IMR-90 (cell line): ENCODE measurements at regions not wholly inside any gene's neighbourhood (a gene's known extent, or its start where the extent isn't known, plus 50 kb on each side); places are given as distances from the start of the nearest gene placed in this dataset.

Source experiments
- ATAC-seq: fragments of 200-7000 bp; cut with Tn5 transposase; 2 replicates; pipeline ENCODE4 v1.9.1; 2020; ENCODE audit warnings: low read depth, mild to moderate bottlenecking, moderate library complexity
- BruUV-seq: library from RNA; stranded (reverse); fragments of 400-500 nt; replicated peaks from 2 replicates; lab custom pipeline; 2021; lab: Mats Ljungman, UMichigan
- CTCF ChIA-PET: fragments of 300-600 bp; formaldehyde crosslinking; extraction: SDS; loops from one replicate; lab custom pipeline; 2021; ENCODE audit warnings: antibody characterized with exemption; lab: Yijun Ruan, JAX
- POLR2A ChIA-PET: fragments of 300-600 bp; sonication (Branson Sonifier 250); formaldehyde crosslinking; loops from one replicate; lab custom pipeline; 2022; ENCODE audit warnings: antibody characterized with exemption; ENCODE audit not compliant: unreplicated experiment; lab: Charles Lee
- DNase-seq: peaks from one replicate; pipeline ENCODE4 v3.0.0; 2013
- H2AFZ ChIP-seq: replicated peaks from 2 replicates; pipeline ENCODE3; 2013; ENCODE audit warnings: low read length, mild to moderate bottlenecking; ENCODE audit not compliant: poor library complexity
- H2AK5ac ChIP-seq: 2 replicates; pipeline ENCODE4 v1.6.1; 2013; ENCODE audit warnings: low read depth, low read length, inconsistent platforms
- H2AK9ac ChIP-seq: replicated peaks from 2 replicates; pipeline ENCODE3; 2013; ENCODE audit warnings: mild to moderate bottlenecking, low read depth, low read length, moderate library complexity; ENCODE audit not compliant: poor library complexity
- H2BK120ac ChIP-seq: 2 replicates; pipeline ENCODE4 v1.6.1; 2013; ENCODE audit warnings: low read depth, low read length, inconsistent platforms
- H2BK15ac ChIP-seq: 3 replicates; pipeline ENCODE4 v1.6.1; 2013; ENCODE audit warnings: low read depth, low read length, inconsistent platforms
- H2BK20ac ChIP-seq: 2 replicates; pipeline ENCODE4 v1.6.1; 2013; ENCODE audit warnings: low read depth, mild to moderate bottlenecking, inconsistent platforms, low read length, moderate library complexity
- H2BK5ac ChIP-seq: 2 replicates; pipeline ENCODE4 v1.6.1; 2013; ENCODE audit warnings: mild to moderate bottlenecking, low read depth, low read length, inconsistent platforms; ENCODE audit not compliant: poor library complexity, severe bottlenecking
- H3K14ac ChIP-seq: replicated peaks from 2 replicates; pipeline ENCODE4 v1.6.1; 2013; ENCODE audit warnings: low read depth, low read length, inconsistent platforms
- H3K18ac ChIP-seq: 2 replicates; pipeline ENCODE4 v1.6.1; 2013; ENCODE audit warnings: low read depth, low read length, control low read depth
- H3K23ac ChIP-seq: 2 replicates; pipeline ENCODE4 v1.6.1; 2013; ENCODE audit warnings: low read depth, low read length, inconsistent platforms
- H3K27ac ChIP-seq: 2 replicates; pipeline ENCODE4 v1.5.1; 2013; ENCODE audit warnings: mild to moderate bottlenecking, control low read depth, low read length; ENCODE audit not compliant: insufficient read depth
- H3K27me3 ChIP-seq: 2 replicates; pipeline ENCODE4 v1.6.1; 2013; ENCODE audit warnings: low read length; ENCODE audit not compliant: control insufficient read depth, insufficient read depth
- H3K36me3 ChIP-seq: 2 replicates; pipeline ENCODE4 v1.6.1; 2013; ENCODE audit warnings: low read length, mixed read lengths; ENCODE audit not compliant: control insufficient read depth, insufficient read depth
- H3K4ac ChIP-seq: 2 replicates; pipeline ENCODE4 v1.6.1; 2013; ENCODE audit warnings: low read depth, low read length, inconsistent platforms
- H3K4me1 ChIP-seq: 2 replicates; pipeline ENCODE4 v1.6.1; 2013; ENCODE audit warnings: low read length, mixed read lengths; ENCODE audit not compliant: control insufficient read depth, insufficient read depth
- H3K4me2 ChIP-seq: 2 replicates; pipeline ENCODE4 v1.6.1; 2013; ENCODE audit warnings: low read depth, mild to moderate bottlenecking, control low read depth, low read length, moderate library complexity
- H3K4me3 ChIP-seq: 2 replicates; pipeline ENCODE4 v1.5.1; 2013; ENCODE audit warnings: low read depth, mild to moderate bottlenecking, control low read depth, low read length, moderate library complexity; ENCODE audit not compliant: insufficient read depth
- H3K56ac ChIP-seq: 2 replicates; pipeline ENCODE4 v1.6.1; 2013; ENCODE audit warnings: low read length, inconsistent platforms; ENCODE audit not compliant: insufficient read depth; ENCODE audit errors: extremely low read depth
- H3K79me1 ChIP-seq, 2 experiments: 2 replicates each; pipeline ENCODE4 v1.6.1; 2013; ENCODE audit warnings: low read length in 2 of 2, inconsistent platforms in 1 of 2, low read depth in 1 of 2
- H3K9ac ChIP-seq: 2 replicates; pipeline ENCODE4 v1.6.1; 2013; ENCODE audit warnings: low read depth, low read length, control low read depth
- H3K9me1 ChIP-seq: 2 replicates; pipeline ENCODE4 v1.6.1; 2013; ENCODE audit warnings: low read length, inconsistent platforms; ENCODE audit not compliant: insufficient read depth
- H3K9me3 ChIP-seq: 2 replicates; pipeline ENCODE4 v1.6.1; 2013; ENCODE audit warnings: low read length; ENCODE audit not compliant: control insufficient read depth, insufficient read depth
- H4K20me1 ChIP-seq: 2 replicates; pipeline ENCODE4 v1.6.1; 2013; ENCODE audit warnings: low read length, inconsistent platforms; ENCODE audit not compliant: insufficient read depth
- H4K5ac ChIP-seq: 2 replicates; pipeline ENCODE4 v1.6.1; 2013; ENCODE audit warnings: mild to moderate bottlenecking, low read depth, low read length, control low read depth
- H4K8ac ChIP-seq, 2 experiments: 2 replicates each; pipeline ENCODE4 v1.6.1; 2013; ENCODE audit warnings: low read depth in 2 of 2, low read length in 2 of 2, control low read depth in 1 of 2, inconsistent platforms in 1 of 2
- H4K91ac ChIP-seq: 2 replicates; pipeline ENCODE4 v1.6.1; 2013; ENCODE audit warnings: low read depth, low read length, inconsistent platforms; ENCODE audit not compliant: insufficient read depth
- BHLHE40 ChIP-seq: fragments of 150-350 bp; IDR thresholded peaks from 2 replicates; pipeline ENCODE4 v1.6.1; 2016; ENCODE audit warnings: mild to moderate bottlenecking, low read depth, low read length
- CEBPB ChIP-seq: IDR thresholded peaks from 2 replicates; pipeline ENCODE4 v1.6.1; 2012; ENCODE audit warnings: low read depth, low read length, improper control_type of control experiment
- CHD1 ChIP-seq: IDR thresholded peaks from 2 replicates; pipeline ENCODE4 v1.6.1; 2012; ENCODE audit warnings: low read depth, low read length, improper control_type of control experiment
- FOS ChIP-seq: fragments of 150-350 bp; IDR thresholded peaks from 2 replicates; pipeline ENCODE4 v1.6.1; 2016; ENCODE audit warnings: low read depth, low read length
- MAFK ChIP-seq: IDR thresholded peaks from 2 replicates; pipeline ENCODE4 v1.6.1; 2012; ENCODE audit warnings: low read depth, low read length, improper control_type of control experiment
- MAZ ChIP-seq: IDR thresholded peaks from 2 replicates; pipeline ENCODE4 v1.6.1; 2012; ENCODE audit warnings: low read depth, mild to moderate bottlenecking, low read length, improper control_type of control experiment, moderate library complexity, borderline replicate concordance
- MXI1 ChIP-seq: IDR thresholded peaks from 2 replicates; pipeline ENCODE4 v1.6.1; 2012; ENCODE audit warnings: low read depth, mild to moderate bottlenecking, low read length, moderate library complexity, borderline replicate concordance
- NFE2L2 ChIP-seq: fragments of 150-350 bp; IDR thresholded peaks from 2 replicates; pipeline ENCODE4 v1.6.1; 2016; ENCODE audit warnings: low read depth, mild to moderate bottlenecking, low read length
- POLR2A ChIP-seq: IDR thresholded peaks from 2 replicates; pipeline ENCODE4 v1.6.1; 2012; ENCODE audit warnings: mild to moderate bottlenecking, low read depth, low read length
- RAD21 ChIP-seq: IDR thresholded peaks from 2 replicates; pipeline ENCODE4 v1.6.1; 2012; ENCODE audit warnings: low read length, improper control_type of control experiment
- RCOR1 ChIP-seq: IDR thresholded peaks from 2 replicates; pipeline ENCODE4 v1.6.1; 2012; ENCODE audit warnings: mild to moderate bottlenecking, low read length, improper control_type of control experiment; ENCODE audit not compliant: insufficient replicate concordance
- RFX5 ChIP-seq: IDR thresholded peaks from 2 replicates; pipeline ENCODE4 v1.8.0; 2012; ENCODE audit warnings: low read depth, mild to moderate bottlenecking, low read length, moderate library complexity
- SMC3 ChIP-seq: fragments of 150-350 bp; IDR thresholded peaks from 2 replicates; pipeline ENCODE4 v1.6.1; 2016; ENCODE audit warnings: low read depth, mild to moderate bottlenecking, antibody characterized with exemption, low read length, moderate library complexity
- dilution Hi-C: fragments of 300-500 bp; cut with HindIII; formaldehyde crosslinking; loops from one replicate; pipeline ENCODE4 v1.14.3; 2018; ENCODE audit warnings: low sequenced_read_pairs; ENCODE audit not compliant: unreplicated experiment
- in situ Hi-C: fragments of 300-500 bp; cut with MboI; formaldehyde crosslinking; loops from 3 replicates; pipeline ENCODE4 v1.14.3; 2019; ENCODE audit warnings: low sequenced_read_pairs, inconsistent platforms, mixed read lengths
- intact Hi-C: fragments of 100-400 bp; cut with micrococcal nuclease; formaldehyde crosslinking; loops from 2 replicates; pipeline ENCODE4 v1.10.0; 2022
- TF ChIP-seq, protein P1 (sequence below): fragments of 150-350 bp; IDR thresholded peaks from 2 replicates; pipeline ENCODE4 v1.6.1; 2017; ENCODE audit warnings: mild to moderate bottlenecking, antibody characterized with exemption, low read length, low read depth
- TF ChIP-seq, protein P2 (sequence below): conservative IDR thresholded peaks from 2 replicates; pipeline ENCODE4 v1.5.1; 2012; ENCODE audit warnings: mild to moderate bottlenecking, low read depth, low read length, improper control_type of control experiment
- TF ChIP-seq, protein P3 (sequence below): fragments of 150-350 bp; IDR thresholded peaks from 2 replicates; pipeline ENCODE4 v1.6.1; 2016; ENCODE audit warnings: low read depth, mild to moderate bottlenecking, low read length, moderate library complexity, borderline replicate concordance

DNA sequence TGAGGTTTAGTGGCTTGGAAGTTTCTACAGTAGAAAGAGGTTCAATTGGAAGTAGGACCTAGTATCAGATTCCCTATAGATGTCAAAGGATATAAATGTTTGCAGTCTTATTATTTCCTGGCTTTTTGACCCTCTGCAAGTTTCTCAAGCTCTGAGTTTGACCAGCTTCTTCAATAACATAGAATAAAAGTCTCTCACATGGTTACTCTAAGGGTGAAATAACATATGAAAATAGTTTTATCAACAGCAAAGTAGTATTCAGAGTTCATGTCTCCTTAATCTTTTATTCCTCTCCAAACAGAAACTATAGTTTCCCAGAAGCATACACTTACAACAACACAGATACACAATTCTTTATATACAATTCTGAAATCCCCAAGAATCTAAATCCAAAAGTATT, 132.9 kb upstream of the RND3 start:
- no peak overlapping the region for H3K9ac ChIP-seq

More for the DNA sequence above, 132.9 kb upstream of the RND3 start:
- no peak overlapping the region for H3K23ac ChIP-seq
- H3K18ac ChIP-seq: peak overlapping the region; percentile 14
- no peak overlapping the region for H2AK9ac ChIP-seq
- intact Hi-C loops: loop anchor here (2.0 to 10.0 kb wide), 3 partner anchors 42 to 254 kb away; no protein-coding TSS in a partner anchor
- H2BK15ac ChIP-seq: peak overlapping the region; percentile 47; the same call in 2 of the 3 replicates
- dilution Hi-C loops: no loop called here
- H4K5ac ChIP-seq: peak overlapping the region; percentile 67; the same call in 1 of the 2 replicates
- 0 out of 2 replicates have a peak overlapping the region, but pooled peaks have one; percentile 36 for H3K56ac ChIP-seq
- peaks cover 12% of the 10 kb centered on the region for H3K4me1 ChIP-seq
- no peak overlapping the region for H3K14ac ChIP-seq
- H2AK5ac ChIP-seq: no peak overlapping the region
- ChIA-PET CTCF (interaction anchor here (0.6 kb wide), 1 partner anchor 333 kb away, joined by 3 read pairs; no protein-coding TSS in a partner anchor), POLR2A (no interaction called here)
- peak overlapping the region; percentile 60; the same call in 1 of the 2 replicates for H2BK120ac ChIP-seq
- TF ChIP-seq, protein P1, sequence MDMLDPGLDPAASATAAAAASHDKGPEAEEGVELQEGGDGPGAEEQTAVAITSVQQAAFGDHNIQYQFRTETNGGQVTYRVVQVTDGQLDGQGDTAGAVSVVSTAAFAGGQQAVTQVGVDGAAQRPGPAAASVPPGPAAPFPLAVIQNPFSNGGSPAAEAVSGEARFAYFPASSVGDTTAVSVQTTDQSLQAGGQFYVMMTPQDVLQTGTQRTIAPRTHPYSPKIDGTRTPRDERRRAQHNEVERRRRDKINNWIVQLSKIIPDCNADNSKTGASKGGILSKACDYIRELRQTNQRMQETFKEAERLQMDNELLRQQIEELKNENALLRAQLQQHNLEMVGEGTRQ: no peak
- no peak for TF ChIP-seq RCOR1
- TF ChIP-seq, protein P2, sequence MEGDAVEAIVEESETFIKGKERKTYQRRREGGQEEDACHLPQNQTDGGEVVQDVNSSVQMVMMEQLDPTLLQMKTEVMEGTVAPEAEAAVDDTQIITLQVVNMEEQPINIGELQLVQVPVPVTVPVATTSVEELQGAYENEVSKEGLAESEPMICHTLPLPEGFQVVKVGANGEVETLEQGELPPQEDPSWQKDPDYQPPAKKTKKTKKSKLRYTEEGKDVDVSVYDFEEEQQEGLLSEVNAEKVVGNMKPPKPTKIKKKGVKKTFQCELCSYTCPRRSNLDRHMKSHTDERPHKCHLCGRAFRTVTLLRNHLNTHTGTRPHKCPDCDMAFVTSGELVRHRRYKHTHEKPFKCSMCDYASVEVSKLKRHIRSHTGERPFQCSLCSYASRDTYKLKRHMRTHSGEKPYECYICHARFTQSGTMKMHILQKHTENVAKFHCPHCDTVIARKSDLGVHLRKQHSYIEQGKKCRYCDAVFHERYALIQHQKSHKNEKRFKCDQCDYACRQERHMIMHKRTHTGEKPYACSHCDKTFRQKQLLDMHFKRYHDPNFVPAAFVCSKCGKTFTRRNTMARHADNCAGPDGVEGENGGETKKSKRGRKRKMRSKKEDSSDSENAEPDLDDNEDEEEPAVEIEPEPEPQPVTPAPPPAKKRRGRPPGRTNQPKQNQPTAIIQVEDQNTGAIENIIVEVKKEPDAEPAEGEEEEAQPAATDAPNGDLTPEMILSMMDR: no peak
- no peak for TF ChIP-seq POLR2A
- TF ChIP-seq FOS: no peak
- TF ChIP-seq MAFK: no peak
- no peak for TF ChIP-seq RAD21
- TF ChIP-seq NFE2L2: no peak
- TF ChIP-seq, protein P3, sequence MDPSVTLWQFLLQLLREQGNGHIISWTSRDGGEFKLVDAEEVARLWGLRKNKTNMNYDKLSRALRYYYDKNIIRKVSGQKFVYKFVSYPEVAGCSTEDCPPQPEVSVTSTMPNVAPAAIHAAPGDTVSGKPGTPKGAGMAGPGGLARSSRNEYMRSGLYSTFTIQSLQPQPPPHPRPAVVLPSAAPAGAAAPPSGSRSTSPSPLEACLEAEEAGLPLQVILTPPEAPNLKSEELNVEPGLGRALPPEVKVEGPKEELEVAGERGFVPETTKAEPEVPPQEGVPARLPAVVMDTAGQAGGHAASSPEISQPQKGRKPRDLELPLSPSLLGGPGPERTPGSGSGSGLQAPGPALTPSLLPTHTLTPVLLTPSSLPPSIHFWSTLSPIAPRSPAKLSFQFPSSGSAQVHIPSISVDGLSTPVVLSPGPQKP: no peak
- TF ChIP-seq RFX5: no peak
- no peak for TF ChIP-seq CEBPB
- no peak for TF ChIP-seq SMC3
- no peak for TF ChIP-seq BHLHE40
- TF ChIP-seq CHD1: no peak
- no peak for TF ChIP-seq MAZ
- no peak for TF ChIP-seq MXI1
- no peaks in the 10 kb centered on the region for H3K36me3 ChIP-seq
- no peak overlapping the region for H3K4me3 ChIP-seq
- no peaks in the 10 kb centered on the region for H4K20me1 ChIP-seq
- H3K27me3 ChIP-seq: no peaks in the 10 kb centered on the region
- BruUV-seq: no TSS peak
- H3K9me1 ChIP-seq: peaks cover 13% of the 10 kb centered on the region
- no peak overlapping the region for H2AFZ ChIP-seq
- H3K4me2 ChIP-seq: peak overlapping the region; percentile 62; the same call in 1 of the 2 replicates
- no peaks in the 10 kb centered on the region; a peak in 1 of 4 replicates for H3K79me1 ChIP-seq
- H2BK20ac ChIP-seq: peak overlapping the region; percentile 79; the same call in 1 of the 2 replicates
- peak overlapping the region; percentile 38; the same call in 1 of the 2 replicates for H3K4ac ChIP-seq
- H4K8ac ChIP-seq: peak overlapping the region in 1 of 2 experiments; percentile 81; a peak in 1 of 4 replicates
- peak overlapping the region; percentile 94; the same call in 1 of the 2 replicates for H3K27ac ChIP-seq
- in situ Hi-C loops: loop anchor here (25.0 kb wide), 1 partner anchor 617 kb away; no protein-coding TSS in a partner anchor
- no peaks in the 10 kb centered on the region for H3K9me3 ChIP-seq
- peak overlapping the region; percentile 25; the same call in 1 of the 2 replicates for H4K91ac ChIP-seq
- DNase-seq (no peak), ATAC-seq (peak; percentile 5; the same call in 1 of the 2 replicates)
- H2BK5ac ChIP-seq: peak overlapping the region; percentile 74
